ENCODE measurements at regions not wholly inside any gene's neighbourhood (a gene's known extent, or its start where the extent isn't known, plus 50 kb on each side); places are given as distances from the start of the nearest gene placed in this dataset.

- Histone ChIP-seq H3K27ac (ENCODE audit: low read depth) (no peak overlapping the region), H3K4me3 (no peak overlapping the region), H3K9me2 (ENCODE audit: insufficient read depth) (no peaks in the 10 kb centered on the region), H3K36me3 (ENCODE audit: insufficient read depth) (no peaks in the 10 kb centered on the region), H2AFZ (no peak overlapping the region), H4K20me1 (replicated peaks; ENCODE audit: insufficient read depth) (no peaks in the 10 kb centered on the region), H3F3A (replicated peaks; ENCODE audit: low read depth) (no peaks in the 10 kb centered on the region), H3K27me3 (ENCODE audit: insufficient read depth) (no peaks in the 10 kb centered on the region), H3K4me1 (ENCODE audit: insufficient read depth) (no peaks in the 10 kb centered on the region), H3K79me2 (replicated peaks; ENCODE audit: insufficient read depth) (no peaks in the 10 kb centered on the region), H3K4me2 (no peak overlapping the region)
- Mint-ChIP-seq H3K27me3 (ENCODE audit: insufficient read depth, low read depth, poor library complexity) (no peaks in the 10 kb centered on the region), H3K4me3 (no peak overlapping the region), H3K9me3 (peaks cover 3% of the 10 kb centered on the region; the same call in 1 of the 3 replicates), H3K36me3 (ENCODE audit: low read depth) (0 out of 3 replicates have a peak, but pooled peaks cover 2% of the 10 kb centered on the region), H3K27ac (no peak overlapping the region), H3K4me1 (no peaks in the 10 kb centered on the region)
- DNase-seq (ENCODE audit: low spot score), result peak; percentile 19
- ATAC-seq, result no peak
- TF ChIP-seq STAT1 (IDR thresholded peaks at IDR 0.05; ENCODE audit: unreplicated experiment) (no peak), CTCF (conservative IDR thresholded peaks at IDR 0.05; ENCODE audit: low read depth in 2 of 2) (peak; percentile 32 to 53; a peak in 3 of 4 replicates)
Observed at GRCh38 chr15:87562203-87562602, 694.3 kb downstream of the NTRK3 start.

DNA sequence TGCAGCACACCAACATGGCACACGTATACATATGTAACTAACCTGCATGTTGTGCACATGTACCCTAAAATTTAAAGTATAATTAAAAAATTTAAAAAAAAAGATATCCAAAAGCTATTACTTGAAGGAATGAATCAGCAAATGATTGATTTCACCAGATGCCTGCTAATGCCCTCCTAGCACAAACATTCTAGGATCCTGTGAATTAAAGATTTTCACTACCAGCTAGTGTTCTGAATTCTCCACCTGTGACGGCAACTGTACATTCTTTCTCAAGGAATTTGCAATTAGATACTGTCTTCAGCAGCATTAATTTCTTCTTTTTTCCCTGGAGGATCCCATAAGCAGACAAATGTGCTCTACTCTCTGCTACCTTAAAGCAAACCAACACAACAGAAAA, 694.9 kb downstream of the NTRK3 start:
- Mint-ChIP-seq H3K4me3 (no peak overlapping the region), H3K27me3 (ENCODE audit: insufficient read depth, low read depth, poor library complexity) (no peaks in the 10 kb centered on the region), H3K27ac (no peak overlapping the region), H3K4me1 (no peaks in the 10 kb centered on the region), H3K36me3 (ENCODE audit: low read depth) (0 out of 3 replicates have a peak, but pooled peaks cover 2% of the 10 kb centered on the region), H3K9me3 (peaks cover 3% of the 10 kb centered on the region; the same call in 1 of the 3 replicates)
- no peak for TF ChIP-seq STAT1 (IDR thresholded peaks at IDR 0.05; ENCODE audit: unreplicated experiment)
- TF ChIP-seq JUNB (IDR thresholded peaks at IDR 0.05; ENCODE audit: unreplicated experiment), result no peak
- TF ChIP-seq, protein P1, sequence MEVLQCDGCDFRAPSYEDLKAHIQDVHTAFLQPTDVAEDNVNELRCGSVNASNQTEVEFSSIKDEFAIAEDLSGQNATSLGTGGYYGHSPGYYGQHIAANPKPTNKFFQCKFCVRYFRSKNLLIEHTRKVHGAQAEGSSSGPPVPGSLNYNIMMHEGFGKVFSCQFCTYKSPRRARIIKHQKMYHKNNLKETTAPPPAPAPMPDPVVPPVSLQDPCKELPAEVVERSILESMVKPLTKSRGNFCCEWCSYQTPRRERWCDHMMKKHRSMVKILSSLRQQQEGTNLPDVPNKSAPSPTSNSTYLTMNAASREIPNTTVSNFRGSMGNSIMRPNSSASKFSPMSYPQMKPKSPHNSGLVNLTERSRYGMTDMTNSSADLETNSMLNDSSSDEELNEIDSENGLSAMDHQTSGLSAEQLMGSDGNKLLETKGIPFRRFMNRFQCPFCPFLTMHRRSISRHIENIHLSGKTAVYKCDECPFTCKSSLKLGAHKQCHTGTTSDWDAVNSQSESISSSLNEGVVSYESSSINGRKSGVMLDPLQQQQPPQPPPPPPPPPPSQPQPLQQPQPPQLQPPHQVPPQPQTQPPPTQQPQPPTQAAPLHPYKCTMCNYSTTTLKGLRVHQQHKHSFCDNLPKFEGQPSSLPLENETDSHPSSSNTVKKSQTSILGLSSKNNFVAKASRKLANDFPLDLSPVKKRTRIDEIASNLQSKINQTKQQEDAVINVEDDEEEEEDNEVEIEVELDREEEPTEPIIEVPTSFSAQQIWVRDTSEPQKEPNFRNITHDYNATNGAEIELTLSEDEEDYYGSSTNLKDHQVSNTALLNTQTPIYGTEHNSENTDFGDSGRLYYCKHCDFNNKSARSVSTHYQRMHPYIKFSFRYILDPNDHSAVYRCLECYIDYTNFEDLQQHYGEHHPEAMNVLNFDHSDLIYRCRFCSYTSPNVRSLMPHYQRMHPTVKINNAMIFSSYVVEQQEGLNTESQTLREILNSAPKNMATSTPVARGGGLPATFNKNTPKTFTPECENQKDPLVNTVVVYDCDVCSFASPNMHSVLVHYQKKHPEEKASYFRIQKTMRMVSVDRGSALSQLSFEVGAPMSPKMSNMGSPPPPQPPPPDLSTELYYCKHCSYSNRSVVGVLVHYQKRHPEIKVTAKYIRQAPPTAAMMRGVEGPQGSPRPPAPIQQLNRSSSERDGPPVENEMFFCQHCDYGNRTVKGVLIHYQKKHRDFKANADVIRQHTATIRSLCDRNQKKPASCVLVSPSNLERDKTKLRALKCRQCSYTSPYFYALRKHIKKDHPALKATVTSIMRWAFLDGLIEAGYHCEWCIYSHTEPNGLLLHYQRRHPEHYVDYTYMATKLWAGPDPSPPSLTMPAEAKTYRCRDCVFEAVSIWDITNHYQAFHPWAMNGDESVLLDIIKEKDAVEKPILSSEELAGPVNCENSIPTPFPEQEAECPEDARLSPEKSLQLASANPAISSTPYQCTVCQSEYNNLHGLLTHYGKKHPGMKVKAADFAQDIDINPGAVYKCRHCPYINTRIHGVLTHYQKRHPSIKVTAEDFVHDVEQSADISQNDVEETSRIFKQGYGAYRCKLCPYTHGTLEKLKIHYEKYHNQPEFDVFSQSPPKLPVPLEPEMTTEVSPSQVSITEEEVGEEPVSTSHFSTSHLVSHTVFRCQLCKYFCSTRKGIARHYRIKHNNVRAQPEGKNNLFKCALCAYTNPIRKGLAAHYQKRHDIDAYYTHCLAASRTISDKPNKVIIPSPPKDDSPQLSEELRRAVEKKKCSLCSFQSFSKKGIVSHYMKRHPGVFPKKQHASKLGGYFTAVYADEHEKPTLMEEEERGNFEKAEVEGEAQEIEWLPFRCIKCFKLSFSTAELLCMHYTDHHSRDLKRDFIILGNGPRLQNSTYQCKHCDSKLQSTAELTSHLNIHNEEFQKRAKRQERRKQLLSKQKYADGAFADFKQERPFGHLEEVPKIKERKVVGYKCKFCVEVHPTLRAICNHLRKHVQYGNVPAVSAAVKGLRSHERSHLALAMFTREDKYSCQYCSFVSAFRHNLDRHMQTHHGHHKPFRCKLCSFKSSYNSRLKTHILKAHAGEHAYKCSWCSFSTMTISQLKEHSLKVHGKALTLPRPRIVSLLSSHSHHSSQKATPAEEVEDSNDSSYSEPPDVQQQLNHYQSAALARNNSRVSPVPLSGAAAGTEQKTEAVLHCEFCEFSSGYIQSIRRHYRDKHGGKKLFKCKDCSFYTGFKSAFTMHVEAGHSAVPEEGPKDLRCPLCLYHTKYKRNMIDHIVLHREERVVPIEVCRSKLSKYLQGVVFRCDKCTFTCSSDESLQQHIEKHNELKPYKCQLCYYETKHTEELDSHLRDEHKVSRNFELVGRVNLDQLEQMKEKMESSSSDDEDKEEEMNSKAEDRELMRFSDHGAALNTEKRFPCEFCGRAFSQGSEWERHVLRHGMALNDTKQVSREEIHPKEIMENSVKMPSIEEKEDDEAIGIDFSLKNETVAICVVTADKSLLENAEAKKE (CRISPR knock-in tag; IDR thresholded peaks at IDR 0.05), result no peak
- TF ChIP-seq, protein P2, sequence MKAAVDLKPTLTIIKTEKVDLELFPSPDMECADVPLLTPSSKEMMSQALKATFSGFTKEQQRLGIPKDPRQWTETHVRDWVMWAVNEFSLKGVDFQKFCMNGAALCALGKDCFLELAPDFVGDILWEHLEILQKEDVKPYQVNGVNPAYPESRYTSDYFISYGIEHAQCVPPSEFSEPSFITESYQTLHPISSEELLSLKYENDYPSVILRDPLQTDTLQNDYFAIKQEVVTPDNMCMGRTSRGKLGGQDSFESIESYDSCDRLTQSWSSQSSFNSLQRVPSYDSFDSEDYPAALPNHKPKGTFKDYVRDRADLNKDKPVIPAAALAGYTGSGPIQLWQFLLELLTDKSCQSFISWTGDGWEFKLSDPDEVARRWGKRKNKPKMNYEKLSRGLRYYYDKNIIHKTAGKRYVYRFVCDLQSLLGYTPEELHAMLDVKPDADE (IDR thresholded peaks at IDR 0.05), result no peak
- no peak for TF ChIP-seq POLR2AphosphoS5 (IDR thresholded peaks at IDR 0.05; ENCODE audit: low read depth)
- Histone ChIP-seq H3K27ac (ENCODE audit: low read depth) (no peak overlapping the region), H3K4me2 (no peak overlapping the region), H3K4me3 (no peak overlapping the region), H3K27me3 (ENCODE audit: insufficient read depth) (no peaks in the 10 kb centered on the region), H3K9me2 (ENCODE audit: insufficient read depth) (no peaks in the 10 kb centered on the region), H4K20me1 (replicated peaks; ENCODE audit: insufficient read depth) (no peaks in the 10 kb centered on the region), H3K36me3 (ENCODE audit: insufficient read depth) (no peaks in the 10 kb centered on the region), H2AFZ (no peak overlapping the region), H3K79me2 (replicated peaks; ENCODE audit: insufficient read depth) (no peaks in the 10 kb centered on the region), H3K4me1 (ENCODE audit: insufficient read depth) (no peaks in the 10 kb centered on the region), H3F3A (replicated peaks; ENCODE audit: low read depth) (no peaks in the 10 kb centered on the region)
- DNase-seq (ENCODE audit: low spot score), result no peak
- ATAC-seq, result no peak
